ENCODE measurements at regions not wholly inside any gene's neighbourhood (a gene's known extent, or its start where the extent isn't known, plus 50 kb on each side); places are given as distances from the start of the nearest gene placed in this dataset.

- TF ChIP-seq, protein P1, sequence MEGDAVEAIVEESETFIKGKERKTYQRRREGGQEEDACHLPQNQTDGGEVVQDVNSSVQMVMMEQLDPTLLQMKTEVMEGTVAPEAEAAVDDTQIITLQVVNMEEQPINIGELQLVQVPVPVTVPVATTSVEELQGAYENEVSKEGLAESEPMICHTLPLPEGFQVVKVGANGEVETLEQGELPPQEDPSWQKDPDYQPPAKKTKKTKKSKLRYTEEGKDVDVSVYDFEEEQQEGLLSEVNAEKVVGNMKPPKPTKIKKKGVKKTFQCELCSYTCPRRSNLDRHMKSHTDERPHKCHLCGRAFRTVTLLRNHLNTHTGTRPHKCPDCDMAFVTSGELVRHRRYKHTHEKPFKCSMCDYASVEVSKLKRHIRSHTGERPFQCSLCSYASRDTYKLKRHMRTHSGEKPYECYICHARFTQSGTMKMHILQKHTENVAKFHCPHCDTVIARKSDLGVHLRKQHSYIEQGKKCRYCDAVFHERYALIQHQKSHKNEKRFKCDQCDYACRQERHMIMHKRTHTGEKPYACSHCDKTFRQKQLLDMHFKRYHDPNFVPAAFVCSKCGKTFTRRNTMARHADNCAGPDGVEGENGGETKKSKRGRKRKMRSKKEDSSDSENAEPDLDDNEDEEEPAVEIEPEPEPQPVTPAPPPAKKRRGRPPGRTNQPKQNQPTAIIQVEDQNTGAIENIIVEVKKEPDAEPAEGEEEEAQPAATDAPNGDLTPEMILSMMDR (IDR thresholded peaks at IDR 0.05; ENCODE audit: low read depth, low read length): no peak
- DNase-seq (ENCODE audit: extremely low read depth, low read depth): no peak
Measured at GRCh38 chr19:33960566-33960965, 163.9 kb downstream of the KCTD15 start.

DNA sequence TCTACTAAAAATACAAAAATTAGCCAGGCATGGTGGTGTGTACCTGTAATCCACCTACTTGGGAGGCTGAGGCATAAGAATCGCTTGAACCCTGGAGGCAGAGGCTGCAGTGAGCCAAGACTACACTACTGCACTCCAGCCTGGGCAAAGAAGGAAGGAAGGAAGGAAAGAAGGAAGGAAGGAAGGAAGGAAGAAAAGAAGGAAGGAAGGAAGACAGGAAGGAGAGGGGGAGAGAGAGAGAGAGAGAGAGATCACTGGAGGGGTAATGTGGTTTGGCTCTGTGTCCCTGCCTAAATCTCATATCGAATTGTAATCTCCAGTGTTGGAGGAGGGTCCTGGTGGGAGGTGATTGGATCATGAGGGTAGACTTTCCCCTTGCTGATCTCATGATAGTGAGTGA lies 165.5 kb downstream of the KCTD15 start:
- no peak for DNase-seq (ENCODE audit: extremely low read depth, low read depth)
- TF ChIP-seq, protein P1 (IDR thresholded peaks at IDR 0.05; ENCODE audit: low read depth, low read length): no peak

DNA sequence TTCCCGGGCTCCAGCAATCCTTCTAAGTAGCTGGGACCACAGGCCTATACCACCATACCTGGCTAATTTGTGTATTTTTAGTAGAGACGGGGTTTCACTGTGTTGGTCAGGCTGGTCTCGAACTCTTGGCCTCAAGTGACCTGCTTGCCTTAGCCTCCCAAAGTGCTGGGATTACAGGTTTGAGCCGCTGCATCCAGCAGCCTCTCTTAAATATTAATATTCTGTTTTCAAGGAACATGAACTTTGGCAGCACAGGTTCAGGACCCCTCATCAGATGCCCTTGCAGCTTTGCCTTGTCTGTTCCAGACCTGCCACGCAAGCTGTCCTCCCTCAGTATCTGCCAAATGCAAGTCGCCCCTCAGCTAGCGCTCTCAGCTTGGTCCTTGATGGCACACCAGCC lies 166.8 kb downstream of the KCTD15 start:
- TF ChIP-seq, protein P1 (IDR thresholded peaks at IDR 0.05; ENCODE audit: low read depth, low read length): no peak
- DNase-seq (ENCODE audit: extremely low read depth, low read depth): no peak

DNA sequence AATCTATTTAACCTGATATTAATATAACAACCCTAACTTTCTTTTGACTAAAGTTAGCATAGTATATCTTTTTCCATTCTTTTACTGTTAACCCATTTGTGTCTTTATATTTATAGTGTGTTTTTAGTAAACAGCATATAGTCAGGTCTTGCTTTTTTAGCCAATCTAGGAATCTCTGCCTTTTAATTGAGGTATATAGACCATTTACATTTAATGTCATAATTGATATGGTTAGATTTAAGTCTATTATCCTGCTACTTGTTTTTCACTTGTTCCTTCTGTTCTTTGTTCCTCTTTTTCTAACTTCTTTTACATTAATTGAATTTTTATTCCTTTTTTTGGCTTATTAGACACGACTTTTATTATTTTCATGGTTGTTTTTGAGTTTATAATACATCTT lies 174.4 kb downstream of the KCTD15 start:
- DNase-seq (ENCODE audit: extremely low read depth, low read depth): no peak
- TF ChIP-seq, protein P1 (IDR thresholded peaks at IDR 0.05; ENCODE audit: low read depth, low read length): no peak

GRCh38 chr19:33977756-33978685 lies 181.4 kb downstream of the KCTD15 start:
- TF ChIP-seq, protein P1 (IDR thresholded peaks at IDR 0.05; ENCODE audit: low read depth, low read length): no peak

DNA sequence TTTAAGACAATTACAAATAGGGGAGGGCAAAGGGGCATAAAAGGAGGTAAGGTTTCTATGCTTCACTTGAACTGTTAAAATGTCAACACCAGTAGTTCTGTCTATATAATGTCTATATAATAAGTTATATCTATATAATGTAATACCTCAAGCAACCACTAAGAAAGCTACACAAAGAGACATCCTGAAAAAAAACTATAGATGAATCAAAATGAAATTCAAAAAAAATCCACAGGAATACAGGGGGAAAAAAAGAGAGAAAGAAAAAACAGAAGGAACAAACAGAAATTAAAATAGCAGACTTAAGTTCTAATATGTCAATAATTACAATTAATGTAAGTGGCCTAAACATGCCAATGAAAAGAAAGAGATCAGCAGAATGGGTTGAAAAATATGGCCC lies 186.0 kb downstream of the KCTD15 start:
- no peak for DNase-seq (ENCODE audit: extremely low read depth, low read depth)

More at GRCh38 chr19:33977756-33978685, 181.4 kb downstream of the KCTD15 start:
- no peak for DNase-seq (ENCODE audit: extremely low read depth, low read depth)

GRCh38 chr19:33988601-33989000 lies 183.7 kb upstream of the LSM14A start:
- TF ChIP-seq, protein P1 (IDR thresholded peaks at IDR 0.05; ENCODE audit: low read depth, low read length): no peak
- DNase-seq (ENCODE audit: extremely low read depth, low read depth): no peak

More for the DNA sequence above, 186.0 kb downstream of the KCTD15 start:
- TF ChIP-seq, protein P1 (IDR thresholded peaks at IDR 0.05; ENCODE audit: low read depth, low read length): no peak

Measured in AG09319 (cell line).